ENCODE measurements at regions not wholly inside any gene's neighbourhood (a gene's known extent, or its start where the extent isn't known, plus 50 kb on each side); places are given as distances from the start of the nearest gene placed in this dataset.

GRCh38 chr10:118110750-118111149 is 64.0 kb upstream of the RAB11FIP2 start:
- intact Hi-C loops (cut with DNase I): no loop called here
- no peak for DNase-seq (ENCODE audit: low spot score)

DNA sequence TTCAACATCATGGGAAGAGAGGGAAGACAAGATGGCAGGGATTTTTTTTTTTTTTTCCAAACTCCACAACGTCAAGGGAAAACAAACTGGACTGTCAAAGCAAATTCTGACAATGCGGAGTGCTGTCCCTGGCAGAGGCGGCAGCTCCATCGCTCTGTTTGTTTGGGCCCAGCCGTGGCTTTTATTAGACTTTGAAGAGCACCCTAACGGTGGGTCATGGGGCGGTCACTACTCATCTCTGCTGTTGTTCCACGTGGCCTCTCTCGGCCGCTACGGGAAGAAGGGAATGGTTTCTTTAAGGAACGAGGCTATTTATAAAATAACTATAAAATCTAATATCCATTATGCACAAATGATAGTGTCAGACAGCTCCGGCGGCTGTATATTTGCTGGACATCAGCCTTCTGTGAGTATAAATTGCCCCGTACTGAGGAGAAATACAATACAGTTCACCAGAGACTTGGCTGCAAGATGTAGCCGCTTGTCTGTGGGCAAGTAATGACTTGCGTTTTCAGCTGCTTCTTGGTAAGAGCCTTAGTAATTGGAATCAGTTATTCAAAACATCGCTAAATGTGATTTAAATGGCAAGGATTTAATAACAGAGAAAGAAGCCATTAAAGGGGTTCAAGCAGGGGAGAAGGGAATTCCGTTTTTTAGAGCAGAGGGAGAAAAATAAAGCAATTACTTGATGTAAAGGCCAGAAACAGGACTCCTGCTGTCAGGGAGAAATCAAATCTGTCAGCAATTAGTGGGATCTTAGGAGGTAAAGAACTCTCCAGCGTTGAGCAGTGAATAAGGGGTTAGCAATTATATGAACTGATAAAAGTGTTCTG is 61.7 kb upstream of the RAB11FIP2 start:
- intact Hi-C loops (cut with DNase I): loop anchor here (10.0 kb wide), 2 partner anchors 244 to 564 kb away; partner anchors contain the start of gene EMX2
- DNase-seq (ENCODE audit: low spot score): no peak

DNA sequence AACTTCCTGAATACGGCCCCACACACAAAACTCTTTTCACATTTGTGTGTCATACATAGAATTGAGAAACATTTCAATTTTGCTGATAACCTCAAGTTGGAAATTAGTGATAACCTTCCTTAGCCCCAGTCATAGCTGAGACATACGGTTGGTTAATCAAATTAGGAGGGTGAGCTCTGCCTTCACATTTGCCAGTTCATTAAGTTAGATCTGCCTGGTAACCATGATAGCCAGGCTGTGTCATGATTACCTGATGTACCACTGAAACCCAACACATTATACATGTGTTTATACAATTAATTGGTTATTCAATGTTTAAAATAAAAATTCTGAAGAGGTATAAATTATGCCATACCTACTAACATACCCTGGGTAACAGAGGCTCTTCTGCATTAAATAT is 60.8 kb upstream of the RAB11FIP2 start:
- DNase-seq (ENCODE audit: low spot score): no peak
- intact Hi-C loops (cut with DNase I): loop anchor here (10.0 kb wide), 2 partner anchors 243 to 563 kb away; partner anchors contain the start of gene EMX2

DNA sequence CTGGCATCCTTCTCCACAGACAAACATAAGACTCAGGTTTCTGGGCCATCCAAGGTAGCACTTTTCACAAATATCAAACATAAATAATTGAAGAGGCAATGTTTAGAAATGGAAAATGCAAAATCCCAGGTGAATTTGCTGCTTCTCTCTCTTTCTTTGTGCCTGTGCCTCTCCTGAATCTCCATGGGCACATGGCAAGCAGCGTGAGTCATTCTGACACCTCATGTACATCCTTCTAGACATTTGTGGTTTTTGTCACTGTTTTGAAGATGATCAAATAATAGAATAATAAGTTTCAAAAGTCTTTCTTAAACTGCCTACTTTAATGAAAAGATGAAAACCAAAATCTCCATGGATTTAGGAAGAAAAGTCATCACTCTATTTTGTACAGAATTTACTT is 60.3 kb upstream of the RAB11FIP2 start:
- no peak for DNase-seq (ENCODE audit: low spot score)
- intact Hi-C loops (cut with DNase I): loop anchor here (10.0 kb wide), 2 partner anchors 242 to 562 kb away; partner anchors contain the start of gene EMX2

- intact Hi-C loops (cut with DNase I): loop anchor here (10.0 kb wide), 2 partner anchors 242 to 562 kb away; partner anchors contain the start of gene EMX2
- no peak for DNase-seq (ENCODE audit: low spot score)
These were observed 59.7 kb upstream of the RAB11FIP2 start for GRCh38 chr10:118106426-118106825.

DNA sequence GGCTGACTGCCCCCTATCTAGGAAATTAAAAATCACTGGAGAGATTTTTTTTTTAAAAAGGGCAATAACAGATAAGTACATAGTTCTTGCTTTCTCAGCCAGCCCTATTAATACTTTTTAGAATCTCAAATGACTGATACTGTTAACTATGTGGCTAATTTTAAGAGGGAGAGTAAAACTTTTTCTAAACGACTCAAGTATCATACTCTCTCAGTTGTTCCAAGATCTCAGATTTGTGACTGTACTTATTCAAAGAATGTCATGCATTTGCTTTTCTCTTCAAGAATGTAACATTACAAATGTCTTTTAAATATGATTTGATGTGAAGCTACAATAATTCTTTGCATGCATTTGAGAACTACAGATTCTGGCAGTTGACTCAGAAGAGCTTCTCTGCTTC is 55.4 kb upstream of the RAB11FIP2 start:
- intact Hi-C loops (cut with DNase I): loop anchor here (10.0 kb wide), 2 partner anchors 237 to 557 kb away; partner anchors contain the start of gene EMX2

GRCh38 chr10:118101501-118101900 is 54.8 kb upstream of the RAB11FIP2 start:
- intact Hi-C loops (cut with DNase I): loop anchor here (10.0 kb wide), 2 partner anchors 237 to 557 kb away; partner anchors contain the start of gene EMX2
- no peak for DNase-seq (ENCODE audit: low spot score)

More for the DNA sequence above, 55.4 kb upstream of the RAB11FIP2 start:
- DNase-seq (ENCODE audit: low spot score): no peak
